Stimulated activated naive CD8-positive, alpha-beta T cell treated with anti-CD3 and anti-CD28 coated beads, Interleukin-15, Interleukin-2, amounts not matched to agents 100 U/mL and 50 U/mL, for 24 hours (primary cell): ENCODE measurements at regions not wholly inside any gene's neighbourhood (a gene's known extent, or its start where the extent isn't known, plus 50 kb on each side); places are given as distances from the start of the nearest gene placed in this dataset.

Experiments used
- ATAC-seq: fragments of 150-1000 bp; cut with Tn5 transposase; one replicate; pipeline ENCODE4 v1.10.0; 2021
- DNase-seq: peaks from one replicate; pipeline ENCODE4 v3.0.0; 2021

GRCh38 chr1:191992118-191992517, 166.1 kb upstream of the RGS18 start:
- DNase-seq: no peak

DNA sequence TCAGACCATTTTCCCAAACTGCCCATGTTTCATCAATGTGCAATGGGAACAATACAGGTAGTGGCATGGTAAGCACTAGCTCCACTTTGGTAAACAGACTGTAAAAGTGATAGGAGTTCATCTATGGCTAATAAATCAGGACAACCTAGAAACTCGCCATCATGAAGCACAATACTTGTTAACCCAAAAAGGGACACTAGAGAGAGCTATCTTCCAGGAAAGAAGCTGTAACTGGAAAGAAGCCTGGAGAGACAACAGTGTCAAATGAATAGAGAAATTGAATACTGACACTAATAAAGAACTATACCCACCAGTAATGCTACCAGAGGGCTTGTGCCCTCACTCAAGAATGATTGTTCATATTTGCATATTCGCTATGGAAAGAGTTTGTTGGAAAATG, 164.7 kb upstream of the RGS18 start:
- no peak for DNase-seq
- no peak for ATAC-seq

More at GRCh38 chr1:191992118-191992517, 166.1 kb upstream of the RGS18 start:
- ATAC-seq: no peak

DNA sequence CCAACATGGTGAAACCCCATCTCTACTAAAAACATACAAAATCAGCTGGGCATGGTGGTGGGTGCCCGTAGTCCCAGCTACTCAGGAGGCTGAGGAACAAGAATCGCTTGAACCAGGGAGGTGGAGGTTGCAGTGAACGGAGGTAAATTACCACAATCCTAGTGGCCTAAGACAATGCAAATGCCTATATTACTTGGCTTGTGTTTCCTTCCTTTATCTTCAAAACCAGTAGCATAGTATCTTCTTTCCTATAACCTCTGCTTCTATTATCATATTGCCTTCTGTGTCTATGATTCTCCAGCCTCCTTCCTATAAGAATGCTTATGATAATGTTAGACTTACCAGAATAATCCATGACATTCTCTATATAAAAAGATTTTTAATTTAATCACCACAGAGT, 156.2 kb upstream of the RGS18 start:
- ATAC-seq (no peak), DNase-seq (no peak)

DNA sequence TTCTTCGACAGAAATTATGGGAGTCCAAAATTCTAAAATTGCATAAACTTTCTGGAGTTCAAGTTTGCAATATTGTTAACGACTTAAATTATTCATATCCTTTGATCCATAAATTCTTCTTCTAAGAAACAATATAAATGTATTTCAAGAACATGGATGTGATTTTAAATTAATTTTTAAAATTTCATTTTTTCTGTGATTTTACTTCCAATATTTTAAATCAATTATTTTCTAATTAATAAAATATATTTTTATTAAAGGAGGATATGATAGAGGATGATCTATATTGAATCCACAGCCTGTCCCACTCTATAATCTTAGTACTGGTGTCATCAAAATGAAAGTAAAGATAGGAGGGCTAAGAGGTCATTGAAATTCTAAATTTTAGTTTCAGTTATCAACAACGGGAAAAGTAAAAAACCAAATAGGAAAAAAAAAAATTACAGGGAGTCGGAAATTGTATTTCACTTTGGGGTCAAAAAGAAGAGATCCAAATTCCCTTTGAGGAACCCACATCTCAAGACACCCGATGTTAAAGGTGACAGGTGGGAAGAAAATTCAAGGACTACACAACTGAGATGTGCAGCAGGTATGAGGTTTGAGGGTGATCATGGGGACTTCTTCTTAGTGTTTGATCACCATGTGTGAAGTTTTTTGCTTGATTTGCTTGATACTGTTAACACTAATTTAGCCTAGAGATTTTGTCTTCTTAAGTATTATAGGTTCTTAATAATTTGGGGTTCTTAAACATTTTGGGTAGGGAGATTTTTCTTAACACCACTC, 154.8 kb upstream of the RGS18 start:
- DNase-seq: no peak
- no peak for ATAC-seq

DNA sequence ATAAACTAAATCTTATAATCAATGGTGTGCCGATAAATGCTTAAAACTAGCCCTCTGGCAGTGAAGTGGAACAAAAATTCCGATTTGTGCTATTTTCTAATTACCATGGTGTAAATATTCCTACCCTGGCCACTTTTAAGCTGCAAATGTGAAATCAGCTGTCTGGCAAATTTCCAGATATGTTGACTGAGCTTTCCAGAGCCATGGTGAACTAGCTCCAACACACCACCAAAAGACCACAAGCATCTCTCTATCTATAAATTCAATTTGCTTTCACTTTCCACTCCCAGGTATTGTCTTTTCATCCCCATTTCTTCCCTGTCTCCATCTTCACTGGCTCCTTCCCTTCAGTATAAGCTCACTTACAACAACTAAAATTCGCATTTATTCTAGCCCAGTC, 152.3 kb upstream of the RGS18 start:
- DNase-seq: no peak
- ATAC-seq: no peak

GRCh38 chr1:192008281-192008825, 149.9 kb upstream of the RGS18 start:
- ATAC-seq: no peak
- DNase-seq: no peak

DNA sequence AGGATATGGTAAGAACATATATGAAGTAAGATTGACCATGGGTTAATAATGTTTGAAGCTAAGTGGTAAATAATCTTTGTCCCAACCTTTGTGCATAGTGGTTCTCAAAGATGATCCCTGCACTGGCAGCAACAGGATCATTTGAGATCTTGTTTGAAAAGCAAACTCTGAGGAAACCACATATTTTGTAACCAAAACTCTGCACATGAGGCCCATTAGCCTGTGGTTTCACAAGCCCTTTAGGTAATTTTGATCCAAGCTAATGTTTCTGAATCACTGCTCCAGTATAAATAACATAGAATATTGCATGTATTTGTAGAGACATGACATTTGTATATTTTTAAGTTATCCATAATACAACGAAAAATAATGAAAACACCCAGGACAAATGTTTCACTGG, 147.9 kb upstream of the RGS18 start:
- ATAC-seq (no peak), DNase-seq (no peak)

DNA sequence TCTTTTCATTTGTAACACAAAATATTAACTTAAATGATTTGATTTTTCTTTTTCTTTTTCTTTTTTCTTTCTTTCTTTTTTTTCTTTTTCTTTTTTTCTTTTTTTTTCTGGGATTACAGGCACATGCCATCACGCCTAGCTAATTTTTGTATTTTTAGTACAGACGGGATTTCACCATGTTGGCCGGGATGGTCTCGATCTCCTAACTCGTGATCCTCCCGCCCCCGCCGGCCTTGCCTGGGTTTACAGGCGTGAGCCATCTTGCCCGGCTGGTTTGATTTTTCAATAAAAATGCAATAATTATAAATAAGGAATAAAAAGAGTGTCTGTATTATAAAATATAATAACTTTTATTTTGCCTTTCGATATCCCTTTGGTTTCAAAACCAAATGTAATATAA, 146.7 kb upstream of the RGS18 start:
- ATAC-seq: no peak
- no peak for DNase-seq

DNA sequence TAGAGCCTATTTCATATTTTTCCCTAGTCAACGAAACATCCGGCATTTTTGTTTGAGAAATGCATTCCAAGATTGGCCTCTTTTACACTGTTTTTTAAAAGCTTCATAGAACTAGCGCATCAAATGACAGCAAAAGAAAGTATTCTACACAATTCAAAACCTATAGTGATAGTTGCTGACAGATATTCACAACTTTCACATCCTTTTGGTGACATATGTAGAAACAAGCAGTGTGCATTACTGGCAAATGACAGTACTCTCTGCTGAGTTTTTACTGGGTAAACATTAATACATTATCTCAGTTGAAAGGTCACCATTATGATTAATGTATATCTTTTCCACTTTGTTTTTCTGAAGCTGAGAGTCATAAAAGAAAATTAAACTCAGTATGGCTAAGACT, 135.4 kb upstream of the RGS18 start:
- no peak for DNase-seq
- ATAC-seq: no peak

DNA sequence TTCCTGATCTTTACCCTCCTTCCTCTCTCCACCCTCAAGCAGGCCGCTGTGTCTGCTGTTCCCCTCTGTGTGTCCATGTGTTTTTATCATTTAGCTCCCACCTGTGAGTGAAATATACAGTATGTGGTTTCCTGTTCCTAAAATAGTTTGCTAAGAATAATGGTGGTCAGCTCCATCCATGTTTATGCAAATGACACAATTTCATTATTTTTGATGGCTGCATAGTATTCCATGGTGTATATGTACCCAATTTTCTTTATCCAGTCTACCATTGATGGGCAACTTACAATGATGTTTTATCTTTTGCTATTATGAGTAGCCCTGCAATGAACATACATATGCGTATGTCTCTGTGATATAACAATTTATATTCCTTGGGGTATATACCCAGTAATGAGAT, 133.4 kb upstream of the RGS18 start:
- no peak for DNase-seq
- ATAC-seq: no peak

DNA sequence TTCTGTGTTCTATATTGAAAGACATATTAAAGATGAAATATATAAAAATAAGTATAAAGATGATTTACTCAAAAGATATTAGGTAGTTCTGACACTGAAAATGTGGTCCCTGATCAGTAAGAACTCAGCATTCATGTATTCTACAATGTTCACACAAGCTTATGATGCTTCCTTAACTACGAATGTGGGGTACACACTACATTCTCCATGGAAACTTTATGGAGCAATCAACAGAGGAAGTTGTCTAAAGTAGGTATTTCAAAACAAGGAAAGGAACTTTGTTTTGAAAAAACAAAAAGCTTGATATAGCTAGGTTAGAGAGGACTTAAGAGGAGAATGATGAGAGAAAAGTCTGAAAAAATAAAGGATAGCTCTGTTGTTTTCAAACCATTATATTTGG, 119.7 kb upstream of the RGS18 start:
- no peak for DNase-seq

DNA sequence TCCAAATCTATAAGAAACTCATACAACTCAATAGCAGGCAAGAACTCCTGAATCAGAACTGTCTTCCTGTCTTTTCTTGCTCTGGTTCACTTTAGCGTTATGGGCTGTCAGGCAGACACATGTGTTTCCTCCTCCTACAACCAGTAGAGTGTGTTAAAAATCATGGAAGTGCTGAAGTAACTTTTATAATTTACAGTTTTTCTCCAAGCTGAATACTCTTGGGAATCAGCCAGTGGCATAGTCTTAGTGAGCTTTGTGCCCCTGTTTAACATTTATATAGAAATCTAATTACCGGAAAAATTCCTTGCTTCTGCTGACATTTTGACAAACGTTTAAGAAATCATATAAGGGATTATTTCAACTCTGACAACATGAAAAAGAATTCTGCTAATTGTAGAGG, 113.1 kb upstream of the RGS18 start:
- no peak for ATAC-seq
- DNase-seq: no peak

More for the DNA sequence above, 119.7 kb upstream of the RGS18 start:
- no peak for ATAC-seq

- DNase-seq: no peak
These were observed 104.7 kb upstream of the RGS18 start for GRCh38 chr1:192053531-192053971.

DNA sequence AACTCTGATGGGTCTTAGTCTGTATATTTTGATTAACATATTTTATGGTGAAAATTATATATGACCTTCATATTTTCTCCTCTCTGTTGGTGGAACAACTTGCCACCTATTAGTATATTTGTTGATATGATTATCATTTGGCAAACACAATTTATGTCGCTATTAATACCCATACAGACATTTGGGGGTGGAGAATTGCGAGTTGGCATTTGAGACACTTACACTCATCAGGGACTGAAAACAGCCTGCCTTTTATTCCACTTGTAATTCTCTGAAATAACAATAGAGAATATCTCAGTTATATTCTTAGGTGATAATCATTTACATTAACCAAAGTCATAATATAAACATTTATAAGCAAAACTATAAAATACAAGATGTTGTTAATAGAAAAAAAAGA, 100.5 kb upstream of the RGS18 start:
- no peak for DNase-seq
- no peak for ATAC-seq

More at GRCh38 chr1:192053531-192053971, 104.7 kb upstream of the RGS18 start:
- no peak for ATAC-seq

- ATAC-seq (no peak), DNase-seq (no peak)
These were observed 98.9 kb upstream of the RGS18 start for GRCh38 chr1:192059407-192059806.

DNA sequence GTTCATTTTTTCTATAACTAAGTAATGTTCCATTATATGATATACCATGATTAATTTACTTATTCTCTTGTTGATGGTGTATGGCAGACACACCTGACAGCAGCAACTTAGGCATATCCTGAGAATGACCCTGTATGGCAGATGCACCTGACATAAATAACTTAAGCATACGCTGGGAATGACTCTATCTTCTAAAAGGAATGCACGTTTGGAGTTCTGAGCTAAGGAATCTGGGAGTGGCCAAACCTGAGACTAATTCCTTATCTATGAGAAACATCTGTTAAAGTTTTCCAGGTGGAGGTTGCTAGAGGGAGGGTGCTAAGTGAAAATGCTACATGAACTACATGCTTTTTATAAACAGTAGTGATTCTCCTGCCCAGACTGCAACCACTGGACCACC, 96.7 kb upstream of the RGS18 start:
- DNase-seq (no peak), ATAC-seq (no peak)

- DNase-seq (no peak), ATAC-seq (no peak)
These were observed 93.2 kb upstream of the RGS18 start for GRCh38 chr1:192065087-192065486.

GRCh38 chr1:192066202-192066601, 92.1 kb upstream of the RGS18 start:
- ATAC-seq: no peak

GRCh38 chr1:192067360-192067759, 90.9 kb upstream of the RGS18 start:
- DNase-seq: no peak
- no peak for ATAC-seq

More at GRCh38 chr1:192066202-192066601, 92.1 kb upstream of the RGS18 start:
- DNase-seq: no peak

DNA sequence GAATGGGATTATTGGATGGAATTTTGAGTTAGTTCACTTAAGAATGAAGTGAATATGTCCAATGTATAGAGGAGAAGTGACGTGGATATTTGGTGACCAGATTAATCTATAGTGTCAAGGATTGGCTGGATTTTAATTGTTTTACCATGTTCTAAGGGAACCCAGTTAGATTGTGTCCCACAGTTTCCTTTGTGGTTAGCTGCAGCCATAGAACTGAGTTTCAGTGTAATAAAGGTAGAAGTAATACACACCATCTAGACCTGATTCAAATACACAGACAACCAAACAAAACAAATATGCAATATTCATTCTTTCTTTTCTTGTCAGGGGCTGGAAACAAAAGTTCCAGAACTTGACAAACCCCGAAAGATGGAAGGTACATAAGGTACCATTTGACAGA, 88.0 kb upstream of the RGS18 start:
- DNase-seq (no peak), ATAC-seq (no peak)

DNA sequence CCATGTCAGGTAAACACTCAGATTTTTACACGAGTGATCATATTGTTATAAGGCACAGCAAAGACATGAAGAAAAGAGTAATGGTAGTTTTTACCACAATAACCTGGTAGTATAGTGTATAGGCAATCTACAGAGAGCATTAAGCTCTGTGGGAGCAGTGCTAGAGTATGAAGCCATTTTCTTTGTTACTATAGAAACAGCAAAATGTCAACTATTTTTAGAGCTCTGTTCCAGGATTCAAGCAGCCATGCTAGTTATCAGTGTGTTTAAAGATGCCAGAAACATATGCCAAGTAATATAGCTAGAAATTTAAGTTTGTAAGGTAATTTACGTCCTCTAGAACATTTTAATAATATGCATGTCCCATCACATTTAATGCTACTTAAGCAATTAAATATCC, 77.6 kb upstream of the RGS18 start:
- DNase-seq (no peak), ATAC-seq (no peak)

DNA sequence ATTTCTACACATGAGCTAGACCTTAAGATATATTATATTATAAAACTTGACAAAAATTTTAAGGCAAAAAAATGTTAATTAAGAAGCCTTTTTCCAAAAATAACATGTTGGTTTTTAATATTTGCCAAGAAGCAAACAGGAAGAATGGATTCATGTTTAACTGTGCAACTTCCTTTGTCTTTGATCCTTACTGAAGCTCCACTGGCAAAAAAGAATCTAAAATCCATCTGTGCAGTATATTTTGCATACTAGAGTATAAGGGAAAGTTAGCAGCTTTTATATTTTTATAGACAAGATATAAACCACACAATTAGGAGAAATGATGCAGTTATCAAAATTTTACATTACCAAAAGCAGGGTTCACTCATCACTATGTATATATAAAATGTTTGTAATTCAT, 76.9 kb upstream of the RGS18 start:
- DNase-seq (no peak), ATAC-seq (no peak)

DNA sequence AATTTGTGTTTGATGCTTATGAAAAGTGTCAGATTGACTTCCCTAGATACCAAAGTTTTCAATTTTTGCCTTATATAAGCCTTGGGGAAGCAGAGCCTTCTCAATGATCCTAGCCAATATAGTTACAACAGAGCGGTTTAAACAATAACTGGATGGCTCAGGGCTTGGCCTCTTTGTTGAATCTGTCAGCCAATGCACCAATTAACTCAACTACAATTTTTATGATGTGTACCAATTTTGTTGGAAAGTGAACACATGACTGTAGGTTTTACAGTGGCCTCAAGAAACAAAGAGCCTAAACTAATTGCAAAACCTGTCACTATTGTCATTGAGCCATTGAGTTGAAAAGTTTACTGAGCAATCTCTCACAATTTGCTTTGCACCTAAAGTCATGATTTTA, 71.6 kb upstream of the RGS18 start:
- no peak for ATAC-seq
- no peak for DNase-seq

- ATAC-seq: no peak
- no peak for DNase-seq
These were observed 70.9 kb upstream of the RGS18 start for GRCh38 chr1:192087334-192087733.
